Astrocyte (in vitro differentiated cells and primary cell): ENCODE measurements at regions not wholly inside any gene's neighbourhood (a gene's known extent, or its start where the extent isn't known, plus 50 kb on each side); places are given as distances from the start of the nearest gene placed in this dataset.

Experiments
- CTCF ChIP-seq: IDR thresholded peaks from 2 replicates; pipeline ENCODE4 v1.5.1; 2011; ENCODE audit warnings: low read depth, mild to moderate bottlenecking, inconsistent platforms, low read length, moderate library complexity; ENCODE audit not compliant: insufficient read depth
- EZH2 ChIP-seq: IDR thresholded peaks from 2 replicates; pipeline ENCODE4 v1.6.1; 2012; ENCODE audit warnings: mild to moderate bottlenecking, low read length, inconsistent platforms; ENCODE audit not compliant: insufficient read depth

GRCh38 chr3:67979342-67979741 is 324.9 kb upstream of the SUCLG2 start:
- TF ChIP-seq CTCF (no peak), EZH2 (no peak)
